ENCODE measurements at regions not wholly inside any gene's neighbourhood (a gene's known extent, or its start where the extent isn't known, plus 50 kb on each side); places are given as distances from the start of the nearest gene placed in this dataset.

DNA sequence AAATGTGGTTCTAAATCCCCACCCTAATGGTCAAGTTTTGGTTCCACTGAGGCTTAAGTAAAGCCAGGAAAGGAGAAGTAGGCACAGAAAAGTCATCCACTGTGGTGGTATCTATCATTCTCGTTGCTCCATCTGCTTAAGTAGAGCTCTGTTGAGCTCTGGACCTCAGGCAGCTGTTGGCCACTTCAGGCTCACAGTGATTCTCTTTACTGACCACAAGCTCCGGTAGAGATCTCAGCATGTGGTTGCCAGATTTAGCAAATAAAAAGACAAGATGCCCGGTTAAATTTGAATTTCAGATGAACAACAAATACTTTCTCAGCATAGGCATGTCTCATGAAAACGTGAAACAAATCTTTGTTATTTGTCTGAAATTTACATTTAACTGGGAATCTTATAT is 132.3 kb upstream of the PTCHD1 start:
- TF ChIP-seq, protein P1, sequence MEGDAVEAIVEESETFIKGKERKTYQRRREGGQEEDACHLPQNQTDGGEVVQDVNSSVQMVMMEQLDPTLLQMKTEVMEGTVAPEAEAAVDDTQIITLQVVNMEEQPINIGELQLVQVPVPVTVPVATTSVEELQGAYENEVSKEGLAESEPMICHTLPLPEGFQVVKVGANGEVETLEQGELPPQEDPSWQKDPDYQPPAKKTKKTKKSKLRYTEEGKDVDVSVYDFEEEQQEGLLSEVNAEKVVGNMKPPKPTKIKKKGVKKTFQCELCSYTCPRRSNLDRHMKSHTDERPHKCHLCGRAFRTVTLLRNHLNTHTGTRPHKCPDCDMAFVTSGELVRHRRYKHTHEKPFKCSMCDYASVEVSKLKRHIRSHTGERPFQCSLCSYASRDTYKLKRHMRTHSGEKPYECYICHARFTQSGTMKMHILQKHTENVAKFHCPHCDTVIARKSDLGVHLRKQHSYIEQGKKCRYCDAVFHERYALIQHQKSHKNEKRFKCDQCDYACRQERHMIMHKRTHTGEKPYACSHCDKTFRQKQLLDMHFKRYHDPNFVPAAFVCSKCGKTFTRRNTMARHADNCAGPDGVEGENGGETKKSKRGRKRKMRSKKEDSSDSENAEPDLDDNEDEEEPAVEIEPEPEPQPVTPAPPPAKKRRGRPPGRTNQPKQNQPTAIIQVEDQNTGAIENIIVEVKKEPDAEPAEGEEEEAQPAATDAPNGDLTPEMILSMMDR (IDR thresholded peaks at IDR 0.05) = no peak

DNA sequence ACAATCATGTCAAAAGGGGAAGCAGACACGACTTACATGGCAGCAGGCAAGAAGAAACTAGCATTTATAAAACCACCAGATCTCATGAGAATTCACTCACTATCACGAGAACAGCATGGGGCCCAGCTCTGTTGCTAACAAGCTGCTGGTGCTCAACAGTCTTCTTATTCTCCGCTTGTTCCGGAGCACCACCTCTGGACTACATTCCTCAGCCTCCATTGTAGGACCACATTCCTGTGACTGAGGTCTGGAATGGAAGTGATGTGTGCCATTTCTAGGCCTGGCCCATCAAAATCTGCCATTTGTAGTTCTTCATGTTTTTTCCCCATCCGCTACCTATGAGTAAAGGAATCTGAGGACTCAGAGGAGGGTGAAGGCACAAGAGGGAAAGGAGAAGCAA is 111.5 kb upstream of the PTCHD1 start:
- DNase-seq = no peak
- TF ChIP-seq, protein P1 (IDR thresholded peaks at IDR 0.05) = no peak
- Histone ChIP-seq H3K36me3 (no peaks in the 10 kb centered on the region), H3K4me3 (no peak overlapping the region), H3K9me3 (no peaks in the 10 kb centered on the region), H3K4me1 (no peaks in the 10 kb centered on the region), H3K27me3 (no peaks in the 10 kb centered on the region), H3K27ac (no peak overlapping the region)
- no peak for ATAC-seq
- intact Hi-C loops (cut with DNase I) = no loop called here

More for the DNA sequence above, 132.3 kb upstream of the PTCHD1 start:
- ATAC-seq (no peak), DNase-seq (no peak)
- Histone ChIP-seq H3K9me3 (no peaks in the 10 kb centered on the region), H3K4me1 (no peaks in the 10 kb centered on the region), H3K27ac (no peak overlapping the region), H3K4me3 (no peak overlapping the region), H3K36me3 (no peaks in the 10 kb centered on the region), H3K27me3 (no peaks in the 10 kb centered on the region)
- intact Hi-C loops (cut with DNase I) = no loop called here

DNA sequence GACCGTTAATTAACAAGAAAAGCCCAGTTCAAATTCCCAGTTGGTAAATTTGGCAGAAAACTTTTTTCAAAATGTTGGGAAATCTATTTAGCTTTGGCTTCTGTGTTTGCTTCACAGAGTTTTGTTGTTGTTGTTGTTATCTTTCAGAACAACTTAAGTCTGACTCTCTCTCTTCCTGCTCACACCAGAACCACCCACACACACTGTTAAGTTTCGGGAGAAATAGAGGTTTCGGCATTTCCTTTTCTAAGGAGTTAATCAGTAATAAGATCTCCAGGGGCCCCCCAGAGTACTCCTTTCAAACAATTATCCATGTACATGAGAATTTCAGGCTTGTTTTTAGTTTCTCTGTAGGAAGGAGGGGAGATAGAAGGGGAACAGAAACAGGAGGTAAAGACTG is 106.2 kb upstream of the PTCHD1 start:
- Histone ChIP-seq H3K9me3 (no peaks in the 10 kb centered on the region), H3K27me3 (no peaks in the 10 kb centered on the region), H3K4me1 (no peaks in the 10 kb centered on the region), H3K27ac (no peak overlapping the region), H3K4me3 (no peak overlapping the region), H3K36me3 (no peaks in the 10 kb centered on the region)
- ATAC-seq = no peak
- TF ChIP-seq, protein P1 (IDR thresholded peaks at IDR 0.05) = no peak
- intact Hi-C loops (cut with DNase I) = no loop called here
- no peak for DNase-seq

DNA sequence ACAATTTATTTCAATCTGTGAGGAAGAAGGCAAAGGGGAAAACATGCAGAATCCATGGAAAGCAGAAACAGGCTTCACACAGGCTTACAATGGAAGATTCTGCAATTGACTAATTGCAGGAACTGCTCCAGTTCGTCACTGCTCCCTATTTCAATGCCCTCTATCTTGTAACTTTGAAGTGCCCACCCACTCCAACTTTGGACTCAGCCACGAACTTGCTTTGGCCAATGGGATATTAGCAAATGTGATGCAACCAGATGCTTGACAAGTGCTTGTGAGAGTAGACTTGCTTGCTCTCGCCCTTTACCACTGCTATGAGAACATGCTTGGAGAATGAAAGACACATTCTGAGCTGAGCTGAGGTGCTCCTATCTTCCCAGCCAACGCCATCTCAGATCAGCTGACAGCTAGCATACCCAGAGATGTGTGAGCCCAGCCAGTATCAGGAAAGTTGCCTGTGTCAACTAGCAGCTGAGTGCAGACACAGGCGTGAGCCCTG is 105.7 kb upstream of the PTCHD1 start:
- H3K36me3 ChIP-seq = no peaks in the 10 kb centered on the region
- no peaks in the 10 kb centered on the region for H3K9me3 ChIP-seq
- TF ChIP-seq, protein P1 (IDR thresholded peaks at IDR 0.05) = no peak
- no peak overlapping the region for H3K4me3 ChIP-seq
- no peaks in the 10 kb centered on the region for H3K4me1 ChIP-seq
- peak in 1 of 4 donors; percentile 26 for DNase-seq
- no peaks in the 10 kb centered on the region for H3K27me3 ChIP-seq
- H3K27ac ChIP-seq = no peak overlapping the region
- intact Hi-C loops (cut with DNase I) = no loop called here
- peak; percentile 85 for ATAC-seq

DNA sequence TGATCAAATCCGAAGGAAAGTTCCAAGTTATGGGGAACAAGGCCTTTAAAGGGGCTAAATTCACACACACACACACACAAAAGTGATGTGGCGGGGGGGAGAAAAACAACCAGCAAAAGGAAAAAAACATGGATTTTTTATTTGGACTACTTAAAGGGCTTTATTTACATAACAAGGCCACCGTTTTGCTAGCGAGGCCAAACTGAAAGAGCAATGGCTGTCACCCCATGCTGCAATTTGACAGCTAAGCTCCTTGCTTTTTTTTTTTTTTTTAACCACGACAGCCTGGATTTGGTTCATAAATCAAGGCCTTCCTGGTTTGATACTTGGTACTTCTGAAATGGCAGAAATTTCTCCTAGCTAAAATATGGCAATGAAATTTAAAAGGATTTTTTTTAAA is 99.6 kb upstream of the PTCHD1 start:
- Histone ChIP-seq H3K4me1 (no peaks in the 10 kb centered on the region), H3K36me3 (no peaks in the 10 kb centered on the region), H3K4me3 (no peak overlapping the region), H3K27me3 (no peaks in the 10 kb centered on the region), H3K9me3 (no peaks in the 10 kb centered on the region), H3K27ac (no peak overlapping the region)
- TF ChIP-seq, protein P1 (IDR thresholded peaks at IDR 0.05) = no peak
- no peak for DNase-seq
- intact Hi-C loops (cut with DNase I) = no loop called here
- ATAC-seq = no peak

Measured in left lung (tissue), 4 donors.